ENCODE measurements at regions not wholly inside any gene's neighbourhood (a gene's known extent, or its start where the extent isn't known, plus 50 kb on each side); places are given as distances from the start of the nearest gene placed in this dataset.

GRCh38 chr11:86728562-86728961 lies 56.1 kb upstream of the ME3 start:
- H3K36me3 ChIP-seq (ENCODE audit: control insufficient read depth, insufficient read depth, low read length), result no peaks in the 10 kb centered on the region
- no peaks in the 10 kb centered on the region for H3K79me1 ChIP-seq (ENCODE audit: low read depth in 1 of 2, low read length in 2 of 2)
- no peak overlapping the region for H2BK5ac ChIP-seq (ENCODE audit: low read depth, low read length, poor library complexity, severe bottlenecking)
- H3K9ac ChIP-seq (ENCODE audit: low read depth, low read length), result no peak overlapping the region
- BruUV-seq (replicated peaks), result no TSS peak
- no peak overlapping the region for H3K4me3 ChIP-seq (ENCODE audit: insufficient read depth, low read depth, low read length)
- POLR2A ChIA-PET (ENCODE audit: unreplicated experiment), result no interaction called here
- peak overlapping the region; percentile 34; the same call in 1 of the 2 replicates for H4K91ac ChIP-seq (ENCODE audit: insufficient read depth, low read depth, low read length)
- H3K9me3 ChIP-seq (ENCODE audit: control insufficient read depth, insufficient read depth, low read length), result no peaks in the 10 kb centered on the region
- H3K4me1 ChIP-seq (ENCODE audit: control insufficient read depth, insufficient read depth, low read length), result peaks cover 6% of the 10 kb centered on the region; the same call in 1 of the 2 replicates
- H4K8ac ChIP-seq (ENCODE audit: low read depth in 2 of 2, low read length in 2 of 2), result no peak overlapping the region
- ATAC-seq (ENCODE audit: low read depth), result no peak
- H3K23ac ChIP-seq (ENCODE audit: low read depth, low read length), result no peak overlapping the region
- no peak for DNase-seq
- H2BK20ac ChIP-seq (ENCODE audit: low read depth, low read length), result no peak overlapping the region; the same call in 1 of the 2 replicates
- H3K27ac ChIP-seq (ENCODE audit: insufficient read depth, low read length), result no peak overlapping the region
- no peak overlapping the region for H3K4ac ChIP-seq (ENCODE audit: low read depth, low read length)
- dilution Hi-C loops (cut with HindIII; ENCODE audit: low sequenced_read_pairs, unreplicated experiment) (no loop called here), intact Hi-C loops (cut with micrococcal nuclease) (no loop called here), in situ Hi-C loops (cut with MboI; ENCODE audit: low sequenced_read_pairs) (no loop called here)
- H2AK5ac ChIP-seq (ENCODE audit: low read depth, low read length), result no peak overlapping the region
- no peak overlapping the region for H2AK9ac ChIP-seq (replicated peaks; ENCODE audit: low read depth, low read length, poor library complexity)
- no peak overlapping the region for H3K56ac ChIP-seq (ENCODE audit: extremely low read depth, insufficient read depth, low read length)
- H3K14ac ChIP-seq (replicated peaks; ENCODE audit: low read depth, low read length), result no peak overlapping the region
- H3K4me2 ChIP-seq (ENCODE audit: low read depth, low read length), result no peak overlapping the region
- no peaks in the 10 kb centered on the region for H3K27me3 ChIP-seq (ENCODE audit: control insufficient read depth, insufficient read depth, low read length)
- TF ChIP-seq MAFK (IDR thresholded peaks at IDR 0.05; ENCODE audit: low read depth, low read length) (no peak), MAZ (IDR thresholded peaks at IDR 0.05; ENCODE audit: borderline replicate concordance, low read depth, low read length) (no peak), MXI1 (IDR thresholded peaks at IDR 0.05; ENCODE audit: borderline replicate concordance, low read depth, low read length) (no peak), CEBPB (IDR thresholded peaks at IDR 0.05; ENCODE audit: low read depth, low read length) (peak; percentile 53; the same call in 1 of the 2 replicates), USF2 (IDR thresholded peaks at IDR 0.05; ENCODE audit: low read depth, low read length) (no peak), POLR2A (IDR thresholded peaks at IDR 0.05; ENCODE audit: low read depth, low read length) (no peak), CHD1 (IDR thresholded peaks at IDR 0.05; ENCODE audit: low read depth, low read length) (no peak), RAD21 (IDR thresholded peaks at IDR 0.05; ENCODE audit: low read length) (no peak)
- 0 out of 3 replicates have a peak overlapping the region, but pooled peaks have one; percentile 30 for H2BK15ac ChIP-seq (ENCODE audit: low read depth, low read length)
- H2AFZ ChIP-seq (replicated peaks; ENCODE audit: low read length, poor library complexity), result no peak overlapping the region
- CTCF ChIA-PET, result no interaction called here
- no peak overlapping the region for H3K18ac ChIP-seq (ENCODE audit: low read depth, low read length)
- no peak overlapping the region for H4K5ac ChIP-seq (ENCODE audit: low read depth, low read length)
- H3K9me1 ChIP-seq (ENCODE audit: insufficient read depth, low read length), result peaks cover 6% of the 10 kb centered on the region
- H4K20me1 ChIP-seq (ENCODE audit: insufficient read depth, low read length), result no peaks in the 10 kb centered on the region
- H2BK120ac ChIP-seq (ENCODE audit: low read depth, low read length), result 0 out of 2 replicates have a peak overlapping the region, but pooled peaks have one; percentile 32
